ENCODE measurements at regions not wholly inside any gene's neighbourhood (a gene's known extent, or its start where the extent isn't known, plus 50 kb on each side); places are given as distances from the start of the nearest gene placed in this dataset.

DNA sequence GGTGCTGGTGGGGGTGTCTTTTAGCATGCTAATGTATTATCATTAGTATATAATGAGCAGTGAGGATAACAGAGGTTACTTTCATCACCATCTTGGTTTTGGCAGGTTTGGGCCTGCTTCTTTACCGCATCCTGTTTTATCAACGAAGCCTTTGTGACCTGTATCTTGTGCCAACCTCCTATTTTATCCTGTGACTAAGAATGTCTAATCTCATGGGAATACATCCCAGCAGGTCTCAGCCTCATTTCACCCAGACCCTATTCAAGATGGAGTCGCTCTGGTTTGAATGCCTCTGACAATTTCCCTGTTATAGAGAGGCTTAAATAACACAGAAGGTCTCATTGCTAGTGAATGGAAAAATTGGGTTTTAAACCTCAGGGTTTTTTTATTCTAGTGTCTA is 300.8 kb upstream of the PROX1 start:
- TF ChIP-seq, protein P1, sequence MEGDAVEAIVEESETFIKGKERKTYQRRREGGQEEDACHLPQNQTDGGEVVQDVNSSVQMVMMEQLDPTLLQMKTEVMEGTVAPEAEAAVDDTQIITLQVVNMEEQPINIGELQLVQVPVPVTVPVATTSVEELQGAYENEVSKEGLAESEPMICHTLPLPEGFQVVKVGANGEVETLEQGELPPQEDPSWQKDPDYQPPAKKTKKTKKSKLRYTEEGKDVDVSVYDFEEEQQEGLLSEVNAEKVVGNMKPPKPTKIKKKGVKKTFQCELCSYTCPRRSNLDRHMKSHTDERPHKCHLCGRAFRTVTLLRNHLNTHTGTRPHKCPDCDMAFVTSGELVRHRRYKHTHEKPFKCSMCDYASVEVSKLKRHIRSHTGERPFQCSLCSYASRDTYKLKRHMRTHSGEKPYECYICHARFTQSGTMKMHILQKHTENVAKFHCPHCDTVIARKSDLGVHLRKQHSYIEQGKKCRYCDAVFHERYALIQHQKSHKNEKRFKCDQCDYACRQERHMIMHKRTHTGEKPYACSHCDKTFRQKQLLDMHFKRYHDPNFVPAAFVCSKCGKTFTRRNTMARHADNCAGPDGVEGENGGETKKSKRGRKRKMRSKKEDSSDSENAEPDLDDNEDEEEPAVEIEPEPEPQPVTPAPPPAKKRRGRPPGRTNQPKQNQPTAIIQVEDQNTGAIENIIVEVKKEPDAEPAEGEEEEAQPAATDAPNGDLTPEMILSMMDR (IDR thresholded peaks at IDR 0.05; ENCODE audit: insufficient read depth, low read depth, low read length), result no peak
- TF ChIP-seq EZH2 (IDR thresholded peaks at IDR 0.05; ENCODE audit: insufficient read depth, low read length), result no peak
